ENCODE measurements at regions not wholly inside any gene's neighbourhood (a gene's known extent, or its start where the extent isn't known, plus 50 kb on each side); places are given as distances from the start of the nearest gene placed in this dataset.

DNA sequence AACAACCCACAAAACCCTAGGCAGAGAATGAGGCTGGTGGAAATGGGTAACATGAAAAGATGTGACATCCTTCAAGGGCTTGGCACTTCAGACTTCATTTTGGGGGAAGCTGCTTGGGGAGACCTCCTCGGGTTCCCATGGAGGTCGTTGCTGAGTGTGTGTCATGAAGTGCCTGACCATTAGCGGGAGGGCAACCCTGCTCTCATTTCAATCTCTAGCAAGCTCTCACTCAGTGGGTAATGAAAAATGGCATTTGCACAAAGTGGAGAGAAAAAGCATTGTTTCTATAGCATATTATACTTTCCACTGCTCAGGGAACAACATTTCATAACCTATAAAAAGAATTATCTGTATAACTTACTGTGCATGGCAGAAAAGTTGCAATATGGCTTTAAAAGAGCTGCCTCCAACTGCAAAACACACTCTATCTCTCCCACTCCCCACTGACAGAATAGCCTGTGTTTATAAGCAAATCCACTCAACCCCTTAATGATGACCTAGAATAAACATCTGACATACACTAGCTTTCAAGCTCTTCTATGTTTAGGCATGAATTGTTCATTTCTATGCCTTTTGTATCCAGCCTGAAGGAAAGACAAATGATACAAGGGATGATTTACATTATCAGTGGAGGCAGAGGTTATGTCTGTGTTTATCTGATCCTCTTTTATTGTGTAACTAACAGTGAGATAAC is 357.2 kb downstream of the ZSWIM6 start:
- no peak for DNase-seq

DNA sequence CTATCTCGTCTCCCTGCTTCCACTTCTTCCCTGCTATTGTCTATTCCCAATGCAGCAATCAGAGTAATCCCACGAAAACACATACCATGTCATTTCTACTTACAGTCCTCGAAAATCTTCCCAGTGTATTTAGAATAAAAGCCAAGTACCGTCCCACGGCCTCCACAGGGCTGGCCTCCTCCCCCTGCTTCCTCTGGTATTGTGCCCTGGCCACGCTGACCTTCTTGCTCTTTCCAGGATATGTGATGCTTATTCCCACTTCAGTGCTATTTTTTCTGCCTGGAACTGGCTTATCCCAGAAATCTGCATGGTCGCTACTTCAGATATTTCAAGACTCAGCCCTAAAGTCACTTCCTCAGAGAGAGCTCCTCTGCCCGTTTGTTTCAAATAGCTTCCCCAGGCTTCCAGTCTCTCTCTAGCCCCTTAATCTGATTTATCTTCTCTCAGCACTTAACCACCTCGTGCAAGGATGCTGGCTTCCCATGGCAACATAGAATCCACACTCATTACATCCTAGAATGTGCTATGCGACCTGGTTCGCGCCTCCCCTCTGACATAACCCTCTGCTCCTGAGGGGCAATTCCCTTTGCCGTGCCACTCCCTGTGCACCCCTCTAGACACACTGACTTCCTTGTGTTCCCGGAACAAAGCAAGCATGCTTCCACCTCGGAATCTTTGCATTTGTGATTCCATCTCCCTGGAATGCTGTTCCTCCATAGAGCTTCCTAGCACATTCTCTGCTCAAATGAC is 365.9 kb downstream of the ZSWIM6 start:
- no peak for DNase-seq

DNA sequence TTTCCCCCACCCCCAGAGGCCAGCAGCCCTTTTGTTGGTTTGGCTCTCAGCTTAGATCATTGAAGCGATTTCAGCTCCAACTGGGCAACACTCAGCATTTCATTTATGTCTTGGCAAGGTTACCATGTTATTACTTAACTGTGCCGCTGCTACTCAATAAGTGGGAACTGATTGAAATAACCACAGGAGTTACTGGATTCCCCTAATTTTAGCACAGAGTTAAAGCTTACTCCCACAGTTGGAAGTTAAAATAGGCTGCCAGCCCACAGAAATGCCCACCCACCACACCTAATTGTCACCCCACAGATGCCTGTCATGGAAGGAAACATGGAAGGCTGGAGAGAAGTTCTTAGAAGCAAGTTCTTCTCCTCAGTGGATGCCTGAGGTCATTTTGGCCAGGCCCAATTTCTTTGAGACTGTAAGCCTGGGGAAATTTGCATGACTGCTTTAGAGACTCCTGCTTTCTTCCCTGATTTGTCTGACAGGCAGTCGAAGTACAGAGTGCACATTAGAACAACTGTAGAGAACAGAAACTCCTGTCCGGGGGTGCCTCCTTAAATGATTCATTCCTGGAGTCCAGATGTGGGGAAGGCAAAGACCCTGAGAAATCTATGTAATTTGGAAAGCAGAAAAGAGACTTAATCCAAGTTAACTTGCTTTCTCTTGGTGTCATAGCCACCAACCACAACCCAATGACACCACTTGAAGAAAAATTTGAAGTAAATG is 370.0 kb downstream of the ZSWIM6 start:
- DNase-seq = no peak

DNA sequence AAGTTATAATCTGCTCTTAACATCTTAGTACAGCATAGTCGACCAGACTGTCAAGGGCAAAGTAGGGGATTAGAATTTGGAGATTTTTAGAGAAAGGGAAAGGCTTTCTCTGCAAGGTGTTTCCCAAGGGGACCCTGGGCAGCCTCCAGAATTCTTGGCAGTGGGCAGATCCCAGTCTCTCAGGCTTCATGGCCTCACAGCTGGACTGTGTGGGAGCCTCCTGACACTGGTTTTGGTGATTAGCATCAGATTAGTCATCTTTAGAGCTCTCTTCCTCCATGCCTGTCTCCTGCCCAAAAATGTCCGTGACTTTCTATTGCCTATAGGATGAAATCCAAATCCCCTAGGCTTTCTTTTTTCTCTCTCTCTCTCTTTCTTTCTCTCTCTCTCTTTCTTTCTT is 370.7 kb downstream of the ZSWIM6 start:
- DNase-seq = no peak

DNA sequence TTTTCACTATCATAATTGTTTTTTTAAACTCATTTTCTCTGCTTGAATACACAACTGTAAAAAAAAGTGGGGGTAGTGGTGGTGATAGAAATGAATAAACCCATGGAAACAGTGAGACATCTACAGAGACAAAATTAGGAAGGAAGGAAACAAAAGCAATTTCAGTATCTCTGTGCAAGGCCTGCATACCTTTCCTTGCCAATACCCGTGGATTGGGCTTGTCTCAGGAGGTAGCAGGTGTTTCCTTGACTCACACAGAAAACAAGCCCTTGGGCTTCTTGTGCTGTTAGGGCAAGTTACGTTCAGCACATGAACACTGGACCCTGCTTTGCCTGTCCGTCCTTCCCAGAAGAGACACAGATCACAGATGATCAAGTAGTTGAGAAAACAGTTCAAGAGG is 372.2 kb downstream of the ZSWIM6 start:
- DNase-seq = no peak

DNA sequence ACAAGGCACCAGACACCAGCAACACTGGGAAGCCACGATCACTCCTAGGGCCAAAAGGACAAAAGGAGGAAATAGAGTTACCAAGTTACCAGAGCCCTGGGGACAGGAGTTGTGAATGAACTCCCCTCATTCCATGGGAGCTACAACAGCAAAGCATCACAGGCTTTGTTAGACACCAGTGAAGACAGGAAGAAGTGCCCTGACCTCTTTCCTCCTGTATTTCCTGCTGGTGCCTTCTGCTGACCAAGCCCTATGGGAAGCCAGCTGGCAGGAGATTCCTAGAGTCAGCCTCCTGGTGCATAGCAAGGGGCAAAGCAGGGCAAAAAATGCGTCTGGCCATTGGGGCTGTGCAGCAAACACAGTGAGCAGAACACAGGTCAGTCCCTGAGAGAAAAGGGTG is 374.7 kb downstream of the ZSWIM6 start:
- DNase-seq = no peak

DNA sequence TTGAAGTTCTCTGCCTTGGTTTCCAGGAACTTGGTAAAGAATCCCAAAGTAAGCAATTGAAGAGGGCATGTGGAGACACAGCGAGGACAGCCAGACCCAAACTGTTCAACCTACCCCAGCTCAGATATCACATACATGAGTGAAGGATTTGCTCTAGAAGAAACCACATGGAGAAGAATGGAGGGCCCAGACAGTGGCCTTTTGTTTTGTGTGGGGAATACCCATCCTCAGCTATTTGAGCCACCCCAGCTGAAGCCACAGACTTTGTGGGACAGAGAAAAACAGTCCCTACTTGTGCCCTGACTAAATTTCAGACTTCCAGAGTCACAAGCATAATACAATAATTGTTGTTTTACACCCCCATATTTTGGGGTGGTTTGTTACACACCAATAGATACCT is 387.1 kb downstream of the ZSWIM6 start:
- no peak for DNase-seq

DNA sequence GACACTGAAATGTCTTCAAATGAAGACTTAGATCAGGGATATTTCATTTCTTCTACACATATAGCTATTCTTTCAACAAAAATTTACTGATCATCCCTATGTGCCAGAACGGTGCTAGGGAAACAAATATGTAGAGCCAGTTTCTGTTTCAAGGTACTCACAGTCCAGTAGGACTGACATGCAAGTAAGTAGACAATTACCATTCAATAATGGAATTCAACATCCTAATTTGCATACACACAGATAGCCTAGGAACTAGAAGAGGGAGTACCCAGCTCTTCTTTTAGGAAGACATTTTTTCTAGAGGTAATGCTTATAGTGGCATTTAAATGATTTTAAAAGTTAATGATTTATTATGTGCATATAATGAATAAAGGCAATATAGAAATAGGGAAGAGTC is 388.8 kb downstream of the ZSWIM6 start:
- no peak for DNase-seq

DNA sequence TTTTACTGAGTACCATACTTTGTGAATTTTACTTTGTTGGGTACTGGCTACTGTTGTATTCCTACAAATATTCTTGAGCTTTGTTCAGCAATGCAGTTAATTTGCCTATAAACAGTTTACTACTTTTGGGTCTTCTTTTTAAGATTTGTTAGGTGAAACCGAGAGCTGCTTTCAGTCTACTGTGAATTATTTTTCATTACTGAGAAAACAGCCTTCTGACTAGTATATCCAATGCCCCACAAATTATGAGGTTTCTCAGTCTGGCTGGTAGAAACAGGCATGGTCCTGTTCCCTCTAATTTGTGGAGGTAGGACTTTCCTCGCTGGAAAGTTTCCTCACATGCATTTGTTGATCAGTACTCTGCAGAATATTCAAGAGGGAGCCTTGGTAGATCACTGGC is 392.0 kb downstream of the ZSWIM6 start:
- DNase-seq = no peak

DNA sequence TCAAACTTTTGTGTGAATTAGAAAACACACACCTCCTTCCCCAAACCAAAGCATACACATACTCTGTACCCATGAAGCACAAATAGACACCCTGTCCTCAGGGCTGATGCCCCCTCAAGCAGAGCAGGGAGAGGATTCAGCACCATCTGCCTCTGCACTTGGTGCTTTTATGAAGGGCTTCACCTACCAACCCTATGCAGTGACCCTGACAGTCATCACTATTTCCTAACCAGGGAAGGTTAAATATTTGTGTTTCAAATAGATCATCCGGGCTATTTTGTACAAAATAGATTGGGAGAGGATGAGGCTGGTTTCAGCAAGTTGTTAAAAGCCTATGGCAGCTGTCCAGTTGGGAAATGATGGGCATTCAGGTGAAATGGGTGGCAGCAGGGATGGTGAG is 396.2 kb downstream of the ZSWIM6 start:
- no peak for DNase-seq

DNA sequence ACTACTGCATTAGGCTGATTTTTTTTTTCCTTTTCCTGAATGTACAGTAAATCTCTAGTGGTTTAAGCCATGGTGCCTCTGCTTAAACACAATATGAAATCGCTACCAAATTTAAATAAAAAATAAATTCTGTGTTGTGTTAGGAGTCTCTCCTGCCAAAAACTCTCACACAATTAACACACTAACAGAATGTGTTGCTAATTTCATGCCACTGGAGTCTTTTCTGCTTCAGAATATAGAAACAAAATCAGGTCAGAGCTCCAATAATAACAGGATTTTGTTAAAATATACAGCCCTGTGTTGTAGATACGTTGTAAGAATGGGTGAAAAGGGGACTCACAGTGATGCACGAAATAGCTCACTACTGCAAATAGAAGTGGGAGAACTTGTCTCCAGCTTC is 398.8 kb downstream of the ZSWIM6 start:
- DNase-seq = no peak

DNA sequence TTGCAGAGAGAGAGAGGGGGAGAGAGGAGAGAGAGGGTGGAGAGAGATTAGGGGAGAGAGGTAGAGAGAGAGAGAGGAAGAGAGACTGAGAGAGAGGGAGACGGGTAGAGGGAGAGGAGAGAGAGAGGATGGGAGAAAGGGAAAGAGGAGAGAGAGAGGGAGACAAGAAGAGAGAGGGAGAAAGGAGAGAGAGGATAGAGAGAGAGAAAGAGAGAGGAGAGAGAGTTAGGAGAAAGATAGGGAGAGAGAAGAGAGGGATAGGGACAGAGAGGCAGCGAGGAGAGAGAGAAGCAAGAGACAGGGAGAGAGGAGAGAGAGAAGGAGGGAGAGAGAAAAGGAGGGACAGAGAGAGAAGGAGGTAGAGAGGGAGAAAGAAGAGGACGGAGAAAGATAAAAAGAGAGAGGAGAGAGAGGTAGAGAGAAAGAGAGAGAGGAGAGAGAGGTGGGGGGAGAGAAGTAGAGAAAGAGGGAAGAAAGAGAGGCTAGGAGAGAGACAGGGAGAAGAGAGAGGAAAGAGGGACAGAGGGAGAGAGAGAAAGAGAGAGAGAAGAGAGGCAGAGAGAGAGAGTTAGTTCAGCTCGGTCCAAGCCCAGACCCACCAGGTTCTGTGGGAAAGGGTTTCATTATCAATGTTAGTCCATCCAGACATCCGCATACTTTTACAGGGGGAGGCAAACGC is 399.3 kb downstream of the ZSWIM6 start:
- no peak for DNase-seq

DNA sequence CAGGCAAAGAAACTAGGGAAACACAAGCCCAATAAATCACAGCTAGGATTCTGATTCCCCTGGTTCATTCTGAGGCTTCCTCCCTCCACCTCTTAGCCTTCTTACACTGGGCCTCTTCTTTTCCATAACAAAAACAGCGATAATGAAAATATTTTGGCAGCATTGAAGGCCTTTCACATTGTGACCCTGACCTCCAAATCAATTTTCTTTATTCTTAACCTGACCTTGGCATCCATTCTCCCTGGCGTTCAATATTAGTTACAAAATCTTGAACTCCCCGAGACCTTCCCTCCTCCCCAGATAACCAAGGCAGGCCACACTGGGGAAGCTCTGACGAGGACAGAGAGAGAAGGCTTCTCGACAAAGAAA is 399.9 kb downstream of the ZSWIM6 start:
- DNase-seq = no peak

DNA sequence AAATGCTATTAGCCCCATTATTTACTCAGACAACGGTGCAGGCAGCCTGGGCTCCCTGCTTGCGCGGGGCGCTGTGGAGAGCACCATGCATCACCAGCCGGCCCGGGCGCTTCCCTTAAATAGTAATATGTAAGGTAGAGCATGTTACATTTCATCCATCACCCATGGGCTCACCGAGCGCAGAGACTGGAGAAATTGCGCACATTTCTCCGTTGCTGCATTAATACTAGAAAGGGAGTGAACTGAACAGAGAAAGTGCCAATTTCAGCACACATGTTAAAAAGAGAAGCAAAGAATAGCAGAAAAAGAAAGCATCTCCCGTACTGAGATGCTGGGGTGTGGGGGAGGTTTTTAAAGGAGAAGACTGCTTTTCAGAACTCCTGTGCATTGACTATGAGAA is 400.3 kb downstream of the ZSWIM6 start:
- DNase-seq = no peak

DNA sequence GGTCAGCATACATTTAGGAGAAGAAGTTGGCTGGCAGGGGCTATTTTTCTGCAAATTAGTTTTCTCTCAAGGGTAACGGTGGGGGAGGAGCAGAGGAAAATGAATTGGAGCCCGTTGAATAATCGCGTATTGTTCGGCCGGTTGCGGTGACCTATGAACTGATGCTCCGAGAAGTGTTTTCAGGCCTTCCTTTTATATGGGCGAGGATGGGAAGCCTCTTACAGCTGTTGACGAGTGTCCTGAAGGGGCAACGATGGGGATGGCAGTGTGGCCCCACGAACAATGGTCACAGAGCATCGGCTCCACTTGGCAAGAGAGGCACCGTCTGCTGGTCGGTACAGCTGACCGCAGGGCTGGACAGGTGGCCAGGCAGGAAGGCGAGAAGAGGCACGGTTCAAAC is 400.7 kb downstream of the ZSWIM6 start:
- no peak for DNase-seq

DNA sequence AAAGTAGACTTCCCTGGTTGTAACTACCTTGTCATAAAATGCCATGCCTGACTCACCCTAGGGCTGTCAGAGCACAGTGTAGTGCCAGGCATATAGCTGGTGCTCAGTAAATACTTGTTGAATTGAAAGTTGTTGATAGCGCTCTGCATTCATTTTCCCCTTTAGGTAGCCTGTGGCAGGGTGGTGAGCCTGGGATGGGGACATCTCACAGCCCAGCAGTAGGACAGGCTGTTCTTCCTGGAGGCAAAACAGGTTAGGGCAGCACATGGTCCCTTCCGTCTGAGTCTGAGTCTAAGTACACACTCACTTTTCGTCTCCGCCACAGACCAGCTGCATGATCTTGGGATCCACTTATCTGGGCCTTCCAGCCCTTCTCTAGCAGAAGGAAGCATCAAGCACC is 401.9 kb downstream of the ZSWIM6 start:
- no peak for DNase-seq

DNA sequence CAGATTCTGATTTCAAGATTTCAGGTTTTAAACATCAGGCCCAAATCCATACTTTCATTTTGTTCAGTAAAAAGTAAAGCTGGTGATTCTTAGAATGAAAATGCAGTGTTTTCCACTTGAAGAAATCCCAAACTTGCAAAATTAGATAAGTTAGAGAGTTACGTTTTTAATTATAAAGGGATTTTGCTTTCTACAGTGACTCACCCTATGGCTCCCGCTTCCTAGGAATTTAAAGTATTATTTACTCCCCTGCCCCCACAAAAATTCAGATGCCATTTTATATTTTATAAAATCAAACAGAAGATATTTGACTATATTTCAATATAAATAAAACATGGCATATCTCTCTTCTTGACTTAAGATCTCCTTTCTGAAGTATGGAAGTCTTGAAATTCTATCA is 402.9 kb downstream of the ZSWIM6 start:
- no peak for DNase-seq

DNA sequence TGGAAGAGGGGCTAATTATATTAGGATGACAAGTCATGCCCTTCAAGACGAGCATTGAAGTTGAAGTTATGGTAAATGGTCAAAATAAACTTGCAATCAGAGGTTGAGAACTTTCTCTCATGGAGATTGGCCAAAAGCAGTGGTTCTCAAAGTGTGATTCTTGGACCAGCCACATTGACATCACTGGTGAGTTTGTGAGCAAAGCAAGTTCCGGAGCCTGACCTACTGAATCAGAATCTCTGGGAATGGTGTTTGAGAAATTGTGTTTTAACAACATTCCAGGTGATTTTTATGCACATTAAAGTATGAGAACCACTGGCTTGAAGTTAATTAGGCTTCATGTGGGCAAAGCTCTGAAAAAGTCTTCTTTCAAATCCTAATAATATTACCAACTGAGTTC is 403.5 kb downstream of the ZSWIM6 start:
- no peak for DNase-seq

DNA sequence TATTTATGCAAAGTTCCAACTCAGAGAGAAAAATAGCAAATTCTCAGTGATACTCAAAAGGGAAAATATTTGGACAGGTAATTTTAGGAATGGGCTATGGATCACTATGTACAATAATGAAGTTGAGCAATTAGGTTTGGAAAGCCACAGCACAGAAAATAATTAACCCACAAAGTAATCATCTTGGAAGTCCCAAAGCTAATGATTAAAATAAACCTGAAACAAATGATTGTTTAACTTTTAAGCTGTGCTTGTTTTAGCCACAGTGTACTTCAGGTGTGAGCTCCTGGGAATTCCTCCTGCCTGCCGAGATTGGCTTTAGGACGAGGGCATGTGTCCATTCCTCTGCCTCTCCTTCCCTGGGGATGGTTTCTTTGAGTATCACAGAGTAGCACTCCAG is 403.9 kb downstream of the ZSWIM6 start:
- DNase-seq = no peak

DNA sequence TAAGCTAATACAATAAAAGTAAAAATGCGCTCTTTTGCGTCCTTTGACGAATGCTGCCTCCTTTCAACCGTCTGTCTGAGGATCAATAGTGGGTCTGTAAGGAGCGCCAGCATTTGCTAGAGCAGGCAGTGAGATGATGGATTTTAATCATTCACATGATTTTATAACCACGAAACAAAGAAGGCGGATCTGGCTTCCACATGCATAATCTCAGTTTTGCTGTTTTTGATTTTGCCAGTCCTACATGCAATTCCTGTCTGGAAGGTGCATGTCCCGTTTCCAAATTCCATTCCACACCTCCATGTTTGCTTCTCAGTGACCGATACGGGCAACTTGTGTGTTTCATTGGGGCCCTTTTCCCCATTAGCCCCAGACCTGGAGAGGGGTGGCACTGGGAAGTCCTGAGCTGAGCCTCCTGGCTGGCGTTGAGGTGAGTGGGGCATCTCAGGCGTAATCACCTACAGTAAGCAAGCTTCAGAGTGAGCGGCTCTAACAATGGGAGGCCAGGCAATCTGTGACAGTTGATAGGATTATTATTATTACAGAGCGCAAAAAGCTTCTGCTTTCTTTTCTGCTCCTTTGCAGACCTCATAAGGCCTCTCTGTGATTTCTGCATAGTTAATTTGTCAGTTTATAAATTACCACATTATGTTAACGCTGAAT is 405.4 kb downstream of the ZSWIM6 start:
- DNase-seq = no peak

DNA sequence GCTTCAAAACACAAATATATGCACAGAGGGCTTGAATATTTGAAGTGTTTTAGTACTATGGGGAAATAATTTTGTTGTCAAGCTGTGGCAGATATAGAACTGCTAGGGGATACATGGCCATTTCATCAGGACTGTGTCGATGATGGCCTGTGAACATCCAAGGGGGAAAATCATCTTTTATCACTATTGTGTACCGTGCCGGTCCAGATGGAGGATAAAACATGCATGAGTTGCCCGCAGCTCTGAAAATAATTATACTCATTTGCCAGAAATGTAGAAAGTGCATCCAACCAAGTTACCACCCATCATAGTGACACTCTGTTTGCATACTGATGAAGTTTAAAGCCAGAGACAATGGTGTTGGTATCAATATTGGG is 405.9 kb downstream of the ZSWIM6 start:
- no peak for DNase-seq

DNA sequence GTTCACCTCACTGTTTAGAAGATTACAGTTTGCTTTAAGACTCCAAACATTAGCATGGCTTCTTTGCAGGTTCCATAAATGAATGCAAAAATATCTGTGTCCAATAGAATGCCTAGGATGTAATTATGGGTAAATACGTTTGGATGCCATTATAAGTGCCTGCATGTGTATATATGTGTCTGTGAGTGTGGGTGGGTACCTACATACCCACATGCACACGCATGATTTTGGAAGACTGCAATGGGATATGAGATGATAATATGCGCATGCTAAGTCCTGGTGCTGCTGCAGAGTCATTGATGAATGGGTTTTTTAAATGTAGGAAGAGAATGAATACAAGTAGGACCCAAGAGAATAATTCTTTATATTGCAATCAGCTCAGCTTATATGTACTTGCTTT is 406.4 kb downstream of the ZSWIM6 start:
- no peak for DNase-seq
